Endothelial cell (in vitro differentiated cells): ENCODE measurements at regions not wholly inside any gene's neighbourhood (a gene's known extent, or its start where the extent isn't known, plus 50 kb on each side); places are given as distances from the start of the nearest gene placed in this dataset.

ENCODE experiments used
- DNase-seq: peaks from one replicate; pipeline ENCODE4 v3.0.0; 2021; ENCODE audit warnings: low spot score
- H3K27ac Mint-ChIP-seq: one replicate; pipeline ENCODE4 v1.8.0; 2021; ENCODE audit warnings: mixed read lengths, inconsistent platforms; ENCODE audit not compliant: unreplicated experiment
- H3K27me3 Mint-ChIP-seq: one replicate; pipeline ENCODE4 v1.8.0; 2021; ENCODE audit warnings: mild to moderate bottlenecking, moderate library complexity, mixed read lengths, inconsistent platforms; ENCODE audit not compliant: unreplicated experiment
- H3K36me3 Mint-ChIP-seq: one replicate; pipeline ENCODE4 v1.8.0; 2021; ENCODE audit warnings: mild to moderate bottlenecking, low read depth, mixed read lengths, inconsistent platforms; ENCODE audit not compliant: unreplicated experiment
- H3K4me1 Mint-ChIP-seq: one replicate; pipeline ENCODE4 v1.8.0; 2021; ENCODE audit warnings: mild to moderate bottlenecking, mixed read lengths, inconsistent platforms; ENCODE audit not compliant: unreplicated experiment
- H3K4me3 Mint-ChIP-seq: one replicate; pipeline ENCODE4 v1.8.0; 2021; ENCODE audit warnings: mild to moderate bottlenecking, mixed read lengths, inconsistent platforms; ENCODE audit not compliant: unreplicated experiment
- H3K9me3 Mint-ChIP-seq: one replicate; pipeline ENCODE4 v1.8.0; 2021; ENCODE audit warnings: mixed read lengths, inconsistent platforms; ENCODE audit not compliant: unreplicated experiment
- CTCF ChIP-seq: fragments of 200-600 bp; sonication (generic); IDR thresholded peaks from one replicate; pipeline ENCODE4 v1.5.0; 2021; ENCODE audit warnings: antibody characterized with exemption; ENCODE audit not compliant: unreplicated experiment

GRCh38 chr13:47121092-47121763 lies 224.4 kb upstream of the HTR2A start:
- TF ChIP-seq CTCF = no peak
- H3K27ac Mint-ChIP-seq = no peak overlapping the region
- H3K4me1 Mint-ChIP-seq = peaks cover 13% of the 10 kb centered on the region
- H3K4me3 Mint-ChIP-seq = no peak overlapping the region
- no peak for DNase-seq
- H3K27me3 Mint-ChIP-seq = no peaks in the 10 kb centered on the region
- H3K36me3 Mint-ChIP-seq = no peaks in the 10 kb centered on the region
- no peaks in the 10 kb centered on the region for H3K9me3 Mint-ChIP-seq

GRCh38 chr13:47120282-47120681 lies 223.4 kb upstream of the HTR2A start:
- no peaks in the 10 kb centered on the region for H3K9me3 Mint-ChIP-seq
- H3K4me3 Mint-ChIP-seq = no peak overlapping the region

GRCh38 chr13:47119575-47120235 lies 222.9 kb upstream of the HTR2A start:
- no peak overlapping the region for H3K27ac Mint-ChIP-seq
- no peaks in the 10 kb centered on the region for H3K36me3 Mint-ChIP-seq
- no peaks in the 10 kb centered on the region for H3K9me3 Mint-ChIP-seq
- no peak for DNase-seq
- H3K4me1 Mint-ChIP-seq = peaks cover 13% of the 10 kb centered on the region
- no peak for TF ChIP-seq CTCF
- no peaks in the 10 kb centered on the region for H3K27me3 Mint-ChIP-seq
- no peak overlapping the region for H3K4me3 Mint-ChIP-seq

More at GRCh38 chr13:47120282-47120681, 223.4 kb upstream of the HTR2A start:
- Mint-ChIP-seq H3K27ac (no peak overlapping the region), H3K36me3 (no peaks in the 10 kb centered on the region), H3K27me3 (no peaks in the 10 kb centered on the region), H3K4me1 (peaks cover 13% of the 10 kb centered on the region)
- no peak for TF ChIP-seq CTCF
- DNase-seq = no peak

- Mint-ChIP-seq H3K36me3 (no peaks in the 10 kb centered on the region), H3K27me3 (no peaks in the 10 kb centered on the region), H3K27ac (no peak overlapping the region), H3K9me3 (no peaks in the 10 kb centered on the region), H3K4me1 (peaks cover 18% of the 10 kb centered on the region), H3K4me3 (no peak overlapping the region)
- no peak for DNase-seq
- no peak for TF ChIP-seq CTCF
Observed at GRCh38 chr13:47117268-47117667, 220.4 kb upstream of the HTR2A start.

GRCh38 chr13:47114030-47114429 lies 217.2 kb upstream of the HTR2A start:
- Mint-ChIP-seq H3K36me3 (no peaks in the 10 kb centered on the region), H3K27me3 (peaks cover under 1% of the 10 kb centered on the region), H3K4me1 (peaks cover 5% of the 10 kb centered on the region), H3K4me3 (no peak overlapping the region), H3K27ac (no peak overlapping the region), H3K9me3 (no peaks in the 10 kb centered on the region)
- no peak for DNase-seq
- TF ChIP-seq CTCF = no peak
